HK-2 (cell line): ENCODE measurements at regions not wholly inside any gene's neighbourhood (a gene's known extent, or its start where the extent isn't known, plus 50 kb on each side); places are given as distances from the start of the nearest gene placed in this dataset.
"Not testable (repeated sequence)": the region's sequence is repeated elsewhere in the genome, so short reads cannot be mapped to it uniquely, and the experiment has no call there.

Experiments used
- DNase-seq: peaks from one replicate; pipeline ENCODE4 v3.0.0-alpha.2; 2018; ENCODE audit not compliant: unreplicated experiment

DNA sequence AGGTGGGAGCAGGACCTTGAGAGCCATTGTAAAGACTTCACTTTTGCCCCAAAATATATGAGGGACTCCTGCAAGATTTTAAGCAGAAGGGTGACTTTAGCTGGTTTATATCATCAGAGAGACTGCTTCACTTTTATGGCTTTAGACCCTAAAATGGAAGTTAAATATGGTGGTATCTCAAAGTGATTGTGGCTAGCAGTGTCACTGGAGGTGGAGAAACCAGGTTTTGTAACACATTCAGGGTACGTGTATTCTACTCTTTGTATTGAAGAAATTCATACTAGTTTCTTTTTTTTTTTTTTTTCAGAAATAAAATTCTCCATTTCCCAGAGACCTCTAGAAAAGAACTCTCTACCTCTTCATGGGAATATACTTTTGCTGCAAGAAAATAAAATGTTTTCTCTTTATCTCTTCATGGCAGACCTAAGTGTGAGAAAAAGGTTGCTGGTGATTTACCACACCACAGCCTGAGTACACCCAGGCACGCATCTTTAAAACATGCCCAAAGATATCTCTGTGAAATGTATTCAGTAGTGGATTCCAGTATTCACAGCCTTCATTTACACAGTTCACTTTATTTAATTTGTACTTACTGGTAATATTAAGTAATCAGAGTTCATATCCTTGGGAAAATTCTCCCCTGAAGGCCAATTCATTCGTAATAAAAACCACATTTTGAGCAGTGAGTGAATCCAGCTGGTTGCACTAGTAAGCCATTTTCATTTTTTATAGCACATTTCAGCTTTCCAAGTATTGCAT, 74.3 kb upstream of the GUCY1A1 start:
- DNase-seq: no peak

GRCh38 chr4:155591738-155592143, 74.9 kb upstream of the GUCY1A1 start:
- DNase-seq: no peak

DNA sequence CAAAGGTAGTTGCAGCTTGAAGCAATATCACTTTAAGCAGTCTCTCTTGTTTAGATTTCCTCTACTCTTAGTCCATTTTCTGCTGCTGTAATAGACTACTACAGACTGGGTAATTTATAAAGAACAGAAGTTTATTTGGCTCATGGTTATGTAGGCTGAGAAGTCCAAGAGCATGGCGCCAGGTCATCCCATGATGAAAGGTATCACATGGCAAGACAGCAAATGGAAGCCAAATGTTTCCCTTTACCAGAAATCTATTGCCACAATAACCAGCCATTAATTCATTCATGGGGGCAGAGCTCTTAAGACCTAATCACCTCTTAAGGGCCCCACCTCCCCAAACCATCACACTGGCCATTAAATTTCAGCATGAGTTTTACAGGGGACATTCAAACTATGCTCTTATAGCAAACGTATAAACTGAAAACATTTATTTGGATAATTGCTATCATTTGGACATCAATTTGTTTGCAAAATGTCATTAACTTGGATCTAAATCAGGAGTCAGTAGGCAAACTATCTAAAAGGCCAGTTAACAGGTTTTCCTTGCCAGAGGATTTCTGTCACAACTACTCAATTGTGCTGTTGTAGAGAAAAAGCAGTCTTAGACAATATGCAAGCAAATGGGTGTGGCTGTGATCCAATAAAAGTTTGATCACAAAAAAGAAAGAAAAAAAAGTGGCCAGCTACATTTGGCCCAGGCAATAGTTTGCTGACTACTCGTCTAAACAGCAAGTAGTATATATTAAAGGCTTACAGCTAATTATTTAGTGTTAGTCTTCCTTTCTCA, 75.7 kb upstream of the GUCY1A1 start:
- no peak for DNase-seq

DNA sequence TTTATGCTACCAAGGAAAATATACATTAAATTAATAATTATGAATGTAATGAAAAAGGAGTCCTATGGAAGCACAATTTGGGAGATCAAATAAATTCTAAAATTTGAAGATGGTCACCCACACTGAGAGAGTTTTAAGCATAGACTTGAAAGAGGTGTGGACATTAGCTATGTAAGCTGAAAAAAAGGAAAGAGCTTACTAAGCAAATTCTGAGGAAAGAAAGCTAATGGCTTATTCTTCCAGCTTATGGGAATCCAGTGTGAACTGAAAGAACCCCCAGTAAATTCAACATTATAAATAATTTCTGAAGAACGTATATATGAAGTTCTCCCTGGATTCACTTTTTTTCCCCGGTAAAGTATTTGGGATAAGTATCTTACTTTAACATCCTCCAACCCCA, 78.2 kb upstream of the GUCY1A1 start:
- no peak for DNase-seq

DNA sequence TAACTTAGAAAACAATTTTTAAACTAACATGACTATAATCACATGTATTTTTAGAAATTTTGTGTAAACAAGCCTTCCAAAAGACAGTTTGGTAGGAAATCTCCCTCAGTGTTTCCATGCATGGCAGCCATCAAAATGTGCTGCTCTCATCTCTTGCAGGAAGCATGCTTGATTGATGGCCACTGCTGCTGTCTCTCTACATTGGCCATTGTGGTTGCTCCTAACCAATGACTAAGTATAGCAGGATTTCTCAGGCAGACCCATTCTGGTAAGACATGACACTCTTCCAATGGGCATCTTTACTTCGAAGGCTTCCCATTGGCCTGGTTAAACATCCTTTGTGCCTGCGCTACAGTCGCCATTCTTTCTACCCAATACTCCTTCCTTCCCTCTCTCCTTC, 78.9 kb upstream of the GUCY1A1 start:
- DNase-seq: no peak

- DNase-seq: no peak
Measured at GRCh38 chr4:155582971-155583437, 83.6 kb upstream of the GUCY1A1 start.

DNA sequence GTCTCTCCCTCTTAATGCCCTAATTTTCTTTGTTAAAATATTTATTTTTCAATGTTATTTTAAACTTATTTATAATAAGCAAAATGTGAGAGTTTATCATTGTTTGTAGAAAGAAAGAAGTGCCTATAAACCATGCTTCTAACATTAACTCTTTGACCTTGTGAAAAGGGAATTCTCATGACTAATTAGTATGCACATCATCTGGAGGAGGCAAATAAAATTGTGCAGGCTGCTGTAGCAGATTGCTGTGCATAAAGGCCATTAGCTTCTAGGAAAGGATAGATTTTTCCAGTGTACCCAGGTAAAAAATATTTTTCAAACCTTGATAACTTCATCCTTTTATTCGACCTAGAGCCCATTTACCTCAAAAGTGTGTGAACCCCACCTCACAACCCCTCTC, 84.6 kb upstream of the GUCY1A1 start:
- DNase-seq: no peak

DNA sequence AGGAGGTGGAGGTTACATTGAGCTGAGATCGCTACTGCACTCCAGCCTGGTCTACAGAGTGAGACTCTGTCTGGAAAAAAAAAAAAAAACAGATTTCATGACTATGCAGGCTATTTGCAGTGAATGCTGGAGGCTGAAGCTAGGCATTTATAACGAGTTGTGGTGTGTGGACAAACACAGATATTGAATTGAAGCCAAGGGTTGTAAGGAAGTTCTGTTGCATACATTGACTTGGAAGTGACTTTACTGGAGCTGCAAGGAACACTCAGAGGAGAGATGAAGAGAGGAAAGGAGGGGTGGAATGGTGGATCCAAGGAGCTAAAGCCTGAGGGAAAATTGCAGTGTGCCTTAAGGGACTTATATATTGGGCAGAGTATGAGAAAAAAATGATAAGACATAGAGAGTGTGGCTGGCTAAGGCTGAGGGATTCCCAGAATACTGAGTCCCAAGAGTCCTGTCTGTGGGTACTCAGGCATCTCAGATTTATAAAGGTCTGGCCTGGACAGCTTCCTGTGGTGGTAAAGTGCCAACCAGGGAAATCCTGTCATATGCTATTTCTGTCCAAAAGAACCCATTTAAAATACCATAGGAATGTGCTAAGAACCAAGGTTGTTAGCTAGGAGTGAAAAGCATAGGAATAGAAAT, 87.8 kb upstream of the GUCY1A1 start:
- no peak for DNase-seq

GRCh38 chr4:155578219-155578618, 88.4 kb upstream of the GUCY1A1 start:
- DNase-seq: no peak

- DNase-seq: not testable (repeated sequence)
Measured at GRCh38 chr4:155574329-155574728, 92.3 kb upstream of the GUCY1A1 start.

- DNase-seq: no peak
Measured at GRCh38 chr4:155573126-155573525, 93.5 kb upstream of the GUCY1A1 start.

DNA sequence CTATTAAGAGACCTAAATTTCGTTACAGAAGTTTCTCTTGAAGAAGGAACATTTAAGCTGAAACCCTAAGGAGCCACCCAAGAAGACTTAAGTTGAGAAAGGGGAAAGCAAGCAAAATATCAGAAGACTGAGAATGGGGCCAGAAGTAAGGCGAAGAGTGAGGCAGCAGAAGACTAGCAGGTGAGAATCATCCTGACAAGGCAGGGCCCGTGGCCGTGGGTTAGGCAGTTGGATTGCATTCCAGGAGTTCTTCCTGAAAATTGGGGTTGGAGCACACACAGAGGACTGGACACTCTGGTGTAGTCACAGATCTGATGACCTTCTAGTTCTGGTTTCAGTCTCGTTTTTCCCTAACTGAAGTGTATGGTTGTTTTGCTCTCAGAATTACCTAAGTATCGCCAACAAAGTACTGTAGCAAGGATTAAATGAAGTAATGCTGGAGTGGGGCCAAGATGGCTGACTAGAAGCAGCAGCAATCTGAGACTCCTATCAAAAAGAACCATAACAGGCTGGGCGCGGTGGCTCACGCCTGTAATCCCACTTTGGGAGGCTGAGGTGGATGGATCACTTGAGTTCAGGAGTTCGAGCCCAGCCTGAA, 94.4 kb upstream of the GUCY1A1 start:
- DNase-seq: no peak

DNA sequence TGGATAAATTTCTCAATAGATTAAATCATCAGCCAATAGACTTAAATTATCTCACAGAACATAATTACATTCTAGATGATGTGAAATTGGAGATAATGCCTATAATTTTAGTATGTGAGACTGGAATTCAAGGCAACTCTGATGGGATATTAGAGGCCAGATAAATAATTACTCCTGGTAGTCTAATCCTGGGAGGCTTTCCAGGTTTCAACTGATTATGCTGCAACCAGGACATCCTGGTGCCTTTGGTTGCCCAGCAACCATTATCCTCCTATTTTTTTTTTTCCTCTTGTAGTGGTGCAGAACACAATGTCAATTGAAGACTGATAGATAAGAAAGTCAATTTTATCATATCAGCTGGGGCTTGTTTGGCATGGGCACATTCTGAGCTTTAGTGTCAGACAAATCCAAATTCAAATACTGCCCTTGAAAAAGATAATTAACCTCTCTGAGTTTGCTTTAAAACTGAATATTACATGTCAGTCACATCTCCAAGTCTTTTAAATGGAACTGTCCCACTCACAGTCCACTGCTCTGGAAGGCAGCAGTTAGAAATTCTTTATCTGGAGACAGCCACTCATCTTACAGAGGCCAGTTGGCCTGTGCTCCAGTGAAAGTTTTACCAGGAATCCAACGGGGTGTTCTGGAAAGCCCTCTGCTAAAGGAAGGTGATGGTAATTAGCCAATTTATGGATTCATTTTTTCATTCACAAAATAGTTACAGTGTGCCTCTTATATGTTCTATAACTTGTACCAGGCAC, 95.3 kb upstream of the GUCY1A1 start:
- no peak for DNase-seq

DNA sequence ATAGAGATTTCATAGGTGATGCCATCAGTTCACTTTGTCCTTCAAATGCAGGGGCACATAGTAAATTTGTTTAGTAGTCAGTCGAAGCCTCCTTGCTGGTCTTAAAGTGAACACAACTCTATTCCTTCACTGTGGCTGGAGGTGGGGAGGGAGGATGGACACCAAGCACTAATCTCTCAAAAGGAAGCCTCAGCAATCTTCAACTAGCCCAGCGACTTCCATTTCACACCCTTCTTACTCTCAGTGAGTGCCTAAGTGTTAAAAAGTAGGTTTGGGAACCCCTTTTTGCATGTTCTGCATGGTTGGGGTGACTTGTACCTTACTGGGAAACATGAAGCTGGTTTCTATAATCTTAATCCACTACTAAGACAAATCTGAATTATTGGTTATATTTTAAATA, 96.0 kb upstream of the GUCY1A1 start:
- no peak for DNase-seq

DNA sequence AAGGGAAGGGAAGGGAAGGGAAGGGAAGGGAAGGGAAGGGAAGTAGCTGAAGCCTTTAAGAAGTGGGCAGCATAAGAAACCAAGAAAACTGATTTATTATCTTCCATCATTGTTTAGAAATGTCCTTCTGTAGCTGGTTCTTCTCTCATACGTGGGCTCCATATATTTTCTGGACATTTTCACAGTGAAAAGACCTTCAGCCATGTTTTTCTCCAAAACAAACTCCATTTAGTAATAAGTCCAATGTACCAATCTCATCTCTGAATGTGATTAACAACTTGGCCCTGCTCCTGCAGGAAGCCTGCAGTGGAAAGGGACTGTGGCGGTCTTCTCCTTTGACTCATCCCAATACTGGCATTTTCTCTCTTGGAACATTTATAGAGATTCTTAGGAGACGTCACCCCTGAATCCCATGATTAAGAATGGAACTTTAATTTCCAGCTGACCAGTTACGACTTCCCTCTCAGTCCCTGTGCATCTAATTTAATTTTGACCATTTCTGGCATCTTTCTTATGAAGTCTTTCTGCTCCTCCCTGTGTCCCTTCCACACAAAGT, 96.6 kb upstream of the GUCY1A1 start:
- no peak for DNase-seq

DNA sequence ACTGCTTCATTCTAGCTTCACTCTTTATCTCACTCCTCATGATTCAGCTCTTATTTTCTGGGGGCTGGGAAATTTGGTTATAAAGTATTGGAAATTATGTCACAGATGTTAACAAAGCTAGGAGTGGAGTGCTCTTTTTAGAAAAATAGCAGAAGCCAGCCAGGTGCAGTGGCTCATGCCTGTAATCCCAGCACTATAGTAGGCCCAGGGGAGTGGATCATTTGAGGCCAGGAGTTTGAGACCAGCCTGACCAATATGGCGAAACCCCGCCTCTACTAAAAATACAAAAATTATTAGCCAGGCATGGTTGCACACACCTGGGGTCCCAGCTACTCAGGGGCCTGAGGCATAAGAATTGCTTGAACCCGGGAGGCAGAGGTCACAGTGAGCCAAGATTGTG, 97.2 kb upstream of the GUCY1A1 start:
- DNase-seq: no peak

GRCh38 chr4:155568641-155569220, 97.9 kb upstream of the GUCY1A1 start:
- DNase-seq: no peak

- DNase-seq: no peak
Measured at GRCh38 chr4:155566354-155566753, 100.3 kb upstream of the GUCY1A1 start.

DNA sequence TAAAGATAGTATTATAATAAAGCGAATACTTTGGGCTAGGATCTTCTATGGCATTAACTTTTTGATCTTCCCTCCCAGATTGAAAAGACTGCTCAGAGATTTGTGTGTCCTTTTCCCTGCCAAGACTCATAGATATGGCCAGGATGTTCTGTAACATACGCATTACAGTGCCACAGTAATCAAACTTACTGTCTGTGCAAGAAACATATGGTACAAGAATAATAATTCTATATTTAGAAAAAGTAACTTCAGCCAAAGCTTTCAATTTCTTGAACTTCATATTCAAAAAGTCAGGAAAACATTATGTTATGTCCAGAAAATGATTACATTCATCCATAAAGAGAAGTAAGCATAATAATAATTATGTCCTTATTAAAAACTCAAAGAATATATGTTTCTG, 100.9 kb upstream of the GUCY1A1 start:
- no peak for DNase-seq

DNA sequence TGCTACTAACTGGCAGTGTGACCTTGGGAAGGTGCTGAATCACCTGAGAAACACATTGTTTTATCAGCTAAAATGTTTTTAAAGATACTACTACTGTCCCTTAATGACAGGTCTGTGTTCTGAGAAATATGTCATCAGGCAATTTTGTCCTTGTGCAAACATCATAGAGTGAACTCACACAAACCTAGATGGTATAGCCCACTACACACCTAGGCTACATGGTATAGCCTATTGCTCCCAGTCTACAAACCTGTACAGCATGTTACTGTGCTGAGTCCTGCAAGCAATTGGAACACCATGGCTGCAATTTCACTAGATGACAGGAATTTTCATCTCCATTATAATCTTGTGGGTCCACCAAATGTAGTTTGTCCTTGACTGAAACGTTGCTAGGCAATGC, 101.3 kb upstream of the GUCY1A1 start:
- DNase-seq: no peak

GRCh38 chr4:155564880-155565279, 101.8 kb upstream of the GUCY1A1 start:
- DNase-seq: no peak
